Activated naive CD4-positive, alpha-beta T cell treated with anti-CD3 and anti-CD28 coated beads, Interleukin-2, amount 50 U/mL, for 72 hours (primary cell): ENCODE measurements at regions not wholly inside any gene's neighbourhood (a gene's known extent, or its start where the extent isn't known, plus 50 kb on each side); places are given as distances from the start of the nearest gene placed in this dataset.
"Not testable (repeated sequence)": the region's sequence is repeated elsewhere in the genome, so short reads cannot be mapped to it uniquely, and the experiment has no call there.

Experiments
- ATAC-seq, 2 donors: fragments of 150-1000 bp; cut with Tn5 transposase; 2 replicates each; pipeline ENCODE4 v1.10.0; 2021; ENCODE audit warnings: mild to moderate bottlenecking in 2 of 2, moderate library complexity in 2 of 2
- DNase-seq, 2 donors: peaks; one replicate each; pipeline ENCODE4 v3.0.0; 2021 to 2022; ENCODE audit warnings: low spot score in 2 of 2
- H3K27ac Mint-ChIP-seq, 2 donors: one replicate each; pipeline ENCODE4 v1.8.0; 2022; ENCODE audit warnings: mild to moderate bottlenecking in 2 of 2, mixed read lengths in 2 of 2
- H3K36me3 Mint-ChIP-seq, 2 donors: one replicate each; pipeline ENCODE4 v1.8.0; 2022; ENCODE audit warnings: mixed read lengths in 2 of 2
- H3K9me3 Mint-ChIP-seq, 2 donors: one replicate each; pipeline ENCODE4 v1.8.0; 2022; ENCODE audit warnings: mixed read lengths in 2 of 2

DNA sequence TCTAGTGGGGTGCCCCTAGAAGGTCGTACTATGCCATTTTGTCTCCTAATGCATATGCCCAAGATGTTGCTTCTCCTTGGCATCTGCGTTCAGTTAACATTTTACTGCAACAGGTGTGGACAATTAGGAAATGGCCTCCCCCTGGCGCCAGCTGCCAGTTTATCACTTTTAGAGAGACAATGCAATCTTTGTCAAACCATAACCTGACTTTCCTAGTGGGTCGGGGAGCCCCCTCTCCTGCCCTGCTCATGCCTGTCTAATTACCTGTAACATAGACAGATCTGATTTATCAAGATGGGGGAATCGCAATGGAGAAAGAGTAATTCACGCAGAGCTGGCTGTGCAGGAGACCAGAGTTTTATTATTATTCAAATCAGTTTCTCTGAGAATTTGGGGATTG, 353.7 kb upstream of the SGO1 start:
- ATAC-seq (no peak), DNase-seq (no peak)
- no peak overlapping the region for H3K27ac Mint-ChIP-seq
- H3K9me3 Mint-ChIP-seq: peaks cover 0 to 4% of the 10 kb centered on the region in 2 donors
- H3K36me3 Mint-ChIP-seq: no peaks in the 10 kb centered on the region

DNA sequence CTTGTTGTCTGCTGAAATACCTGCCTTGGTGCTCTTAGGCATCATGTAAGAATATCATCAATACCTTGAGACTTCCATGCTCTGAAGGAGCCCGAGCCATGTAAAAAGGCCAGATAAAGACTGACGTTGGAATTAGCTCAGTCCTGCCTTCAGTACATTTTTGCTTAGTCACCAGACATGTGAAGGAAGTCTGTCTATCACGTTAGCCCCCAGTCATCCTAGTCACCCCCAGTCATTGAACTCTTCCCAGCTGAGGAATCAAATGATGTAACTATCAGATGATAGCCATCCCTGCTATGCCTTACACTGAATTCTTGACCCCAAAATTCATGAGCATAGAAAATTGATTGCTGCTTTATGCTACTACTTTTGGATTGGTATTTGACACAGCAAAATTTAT, 351.2 kb upstream of the SGO1 start:
- H3K9me3 Mint-ChIP-seq: peaks cover 3 to 4% of the 10 kb centered on the region in 2 donors
- DNase-seq: no peak
- H3K27ac Mint-ChIP-seq: no peak overlapping the region
- H3K36me3 Mint-ChIP-seq: no peaks in the 10 kb centered on the region
- ATAC-seq: no peak

DNA sequence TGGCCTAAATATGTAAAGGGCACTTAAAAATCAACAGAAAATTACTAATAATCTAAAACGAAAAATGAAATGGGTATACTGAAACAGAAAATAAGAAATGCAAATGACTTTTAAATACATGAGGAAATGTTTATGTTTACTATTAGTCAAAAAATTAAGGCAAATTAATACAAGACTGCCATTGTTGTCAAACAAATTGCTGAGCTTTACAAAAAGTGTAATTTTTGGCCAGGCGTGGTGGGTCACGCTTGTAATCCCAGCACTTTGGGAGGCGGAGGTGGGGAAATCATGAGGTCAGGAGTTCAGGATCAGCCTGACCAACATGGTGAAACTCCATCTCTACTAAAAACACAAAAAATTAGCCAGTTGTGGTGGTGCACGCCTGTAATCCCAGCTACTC, 343.9 kb upstream of the SGO1 start:
- ATAC-seq: no peak
- no peaks in the 10 kb centered on the region for H3K36me3 Mint-ChIP-seq
- no peak for DNase-seq

DNA sequence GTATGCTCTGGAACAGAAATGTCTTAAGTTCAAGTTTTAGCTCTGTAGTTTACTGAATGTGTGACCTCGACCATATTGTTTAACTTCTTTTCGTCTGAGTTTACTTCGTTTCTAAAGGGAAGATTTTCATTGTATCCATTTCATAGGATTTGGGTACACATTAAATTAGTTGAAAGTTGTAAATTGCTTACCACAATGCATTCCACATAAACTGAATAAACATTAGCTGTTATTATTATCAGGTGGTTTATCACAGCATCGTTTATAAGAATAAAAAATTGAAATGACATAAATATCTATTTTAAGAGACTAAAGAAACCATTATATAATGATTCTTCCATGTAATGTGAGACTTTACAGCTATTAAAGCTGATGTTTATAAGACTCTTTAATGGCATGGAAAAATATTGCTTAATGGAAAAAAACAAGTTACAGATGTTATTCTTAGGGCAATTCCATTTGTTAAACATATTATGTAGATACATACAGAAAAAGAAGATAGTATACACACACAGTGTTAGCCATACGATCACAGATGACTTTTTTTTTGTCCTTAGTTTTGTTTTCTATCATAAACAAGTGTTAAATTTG, 342.3 kb upstream of the SGO1 start:
- Mint-ChIP-seq H3K36me3 (no peaks in the 10 kb centered on the region), H3K9me3 (peaks cover 4 to 6% of the 10 kb centered on the region in 2 donors), H3K27ac (no peak overlapping the region)
- DNase-seq (no peak), ATAC-seq (no peak)

More for the DNA sequence above, 343.9 kb upstream of the SGO1 start:
- Mint-ChIP-seq H3K27ac (peak overlapping the region in 1 of 2 donors; percentile 68), H3K9me3 (peaks cover 6 to 8% of the 10 kb centered on the region in 2 donors)

DNA sequence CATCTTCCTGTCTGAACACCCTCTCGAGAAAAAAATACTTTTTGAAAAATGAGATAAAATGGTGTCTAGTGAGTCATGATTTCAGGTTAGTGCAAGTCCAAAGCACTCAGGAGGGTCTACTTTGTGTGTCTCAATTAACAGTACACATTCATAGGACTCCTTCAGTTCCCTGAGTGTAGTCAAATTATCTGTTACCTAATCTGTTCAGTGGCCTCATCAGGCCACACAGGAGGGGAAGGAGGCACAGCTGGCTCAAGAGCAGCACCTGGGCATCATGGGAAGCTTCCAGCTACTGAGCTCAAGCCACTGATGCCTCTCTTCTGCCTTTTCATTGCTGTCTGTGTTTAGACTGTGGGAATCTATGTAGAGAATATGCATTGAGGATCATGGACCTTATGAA, 341.4 kb upstream of the SGO1 start:
- ATAC-seq (no peak), DNase-seq (no peak)
- Mint-ChIP-seq H3K9me3 (peaks cover 4 to 6% of the 10 kb centered on the region in 2 donors), H3K27ac (no peak overlapping the region), H3K36me3 (no peaks in the 10 kb centered on the region)

DNA sequence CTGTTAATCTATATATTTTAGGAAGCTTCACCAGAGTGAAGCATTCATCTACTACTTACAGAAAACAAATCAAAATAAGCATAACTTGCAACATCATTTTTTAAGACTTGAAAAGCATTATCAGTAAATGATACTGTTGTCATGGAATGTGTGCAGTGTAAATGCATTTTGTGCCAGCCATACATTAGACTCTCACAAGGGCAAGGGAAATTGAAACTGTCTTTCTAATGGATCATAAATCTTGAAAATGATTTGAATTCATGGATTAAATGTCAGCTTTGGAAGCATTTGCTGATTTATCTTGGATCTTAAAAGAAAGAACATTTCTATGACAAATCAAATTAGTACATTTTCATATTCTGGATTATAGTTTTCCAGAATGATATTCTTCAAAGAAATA, 338.3 kb upstream of the SGO1 start:
- no peaks in the 10 kb centered on the region for H3K36me3 Mint-ChIP-seq
- H3K9me3 Mint-ChIP-seq: peaks cover 6 to 13% of the 10 kb centered on the region in 2 donors
- ATAC-seq (no peak), DNase-seq (no peak)
- H3K27ac Mint-ChIP-seq: no peak overlapping the region

DNA sequence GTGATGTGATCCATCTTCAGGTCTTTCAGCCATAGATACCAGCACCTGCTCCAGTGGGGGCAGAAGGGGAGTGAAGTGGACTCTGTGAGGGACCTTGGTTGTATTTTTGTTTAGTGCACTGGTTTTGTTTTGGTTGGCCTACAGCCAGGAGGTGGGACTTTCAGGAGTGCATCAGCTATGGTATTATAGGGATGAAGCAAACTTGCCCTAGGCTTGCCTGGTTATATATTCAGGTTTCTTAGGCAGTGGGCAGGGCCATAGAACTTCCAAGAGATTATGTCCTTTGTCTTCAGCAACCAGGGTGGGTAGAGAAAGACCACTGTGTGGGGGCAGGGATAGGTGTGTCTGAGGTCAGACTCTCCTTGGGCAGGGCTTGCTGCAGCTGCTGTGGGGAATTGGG, 337.3 kb upstream of the SGO1 start:
- Mint-ChIP-seq H3K27ac (no peak overlapping the region), H3K9me3 (peaks cover 6 to 13% of the 10 kb centered on the region in 2 donors), H3K36me3 (no peaks in the 10 kb centered on the region)
- no peak for ATAC-seq
- DNase-seq: no peak

DNA sequence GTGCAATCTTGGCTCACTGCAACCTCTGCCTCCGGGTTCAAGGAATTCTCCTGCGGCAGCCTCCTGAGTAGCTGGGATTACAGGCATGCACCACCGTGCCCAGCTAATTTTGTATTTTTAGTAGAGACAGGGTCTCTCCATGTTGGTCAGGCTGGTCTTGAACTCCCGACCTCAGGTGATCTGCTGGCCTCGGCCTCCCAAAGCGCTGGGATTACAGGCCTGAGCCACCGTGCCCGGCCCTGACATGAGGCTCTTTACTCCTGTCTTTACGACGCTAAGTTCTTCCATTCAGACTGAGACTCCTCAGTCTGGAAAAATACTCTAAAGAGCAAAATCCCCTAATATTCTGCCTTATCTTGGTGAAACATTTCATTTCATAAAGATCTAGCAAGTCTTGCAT, 331.3 kb upstream of the SGO1 start:
- not testable (repeated sequence) for ATAC-seq, H3K36me3 Mint-ChIP-seq, DNase-seq, H3K27ac Mint-ChIP-seq
- peaks cover 0 to 13% of the 10 kb centered on the region in 2 donors for H3K9me3 Mint-ChIP-seq

DNA sequence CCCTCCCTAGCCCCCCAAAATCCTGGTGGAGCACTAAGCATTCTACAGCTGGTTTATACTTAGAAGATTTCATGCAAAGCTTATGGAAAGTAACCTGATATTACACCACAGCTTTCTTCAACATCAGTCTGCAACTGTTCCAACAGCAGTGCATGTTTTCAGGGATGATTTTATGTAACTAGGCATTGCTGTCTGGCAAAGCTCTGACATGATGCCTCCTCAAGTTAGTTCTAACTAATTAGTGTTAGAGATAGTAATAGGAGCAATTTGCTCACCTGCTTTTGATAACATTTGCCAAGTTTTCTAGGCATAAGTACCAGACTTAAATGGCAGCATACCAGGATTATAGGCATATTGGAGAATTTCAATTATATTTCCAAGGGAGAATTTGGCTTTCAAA, 330.3 kb upstream of the SGO1 start:
- Mint-ChIP-seq H3K36me3 (peaks cover 0 to 5% of the 10 kb centered on the region in 2 donors), H3K9me3 (peaks cover 0 to 13% of the 10 kb centered on the region in 2 donors), H3K27ac (no peak overlapping the region)
- ATAC-seq (no peak), DNase-seq (no peak)

DNA sequence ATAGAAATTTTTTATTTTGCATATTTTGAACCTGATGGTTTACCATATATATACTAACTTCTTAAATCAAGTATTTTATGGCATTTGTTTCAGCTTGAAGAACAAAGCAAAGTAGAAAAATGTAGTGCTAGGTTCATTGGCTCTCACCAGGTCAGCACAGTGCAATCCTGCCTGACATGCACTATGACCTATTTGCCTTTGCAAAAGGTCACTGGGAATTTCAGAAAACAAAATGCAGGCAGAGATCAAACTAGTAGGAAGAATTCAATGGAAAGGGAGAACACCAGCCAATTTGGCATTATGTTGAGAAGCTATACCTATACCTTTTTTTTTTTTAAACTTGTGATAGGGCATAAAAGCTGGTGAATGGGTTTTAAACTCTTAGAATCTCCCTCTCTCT, 329.8 kb upstream of the SGO1 start:
- no peak for DNase-seq
- ATAC-seq: no peak
- Mint-ChIP-seq H3K36me3 (peaks cover 0 to 5% of the 10 kb centered on the region in 2 donors), H3K9me3 (peaks cover 0 to 13% of the 10 kb centered on the region in 2 donors), H3K27ac (no peak overlapping the region)

DNA sequence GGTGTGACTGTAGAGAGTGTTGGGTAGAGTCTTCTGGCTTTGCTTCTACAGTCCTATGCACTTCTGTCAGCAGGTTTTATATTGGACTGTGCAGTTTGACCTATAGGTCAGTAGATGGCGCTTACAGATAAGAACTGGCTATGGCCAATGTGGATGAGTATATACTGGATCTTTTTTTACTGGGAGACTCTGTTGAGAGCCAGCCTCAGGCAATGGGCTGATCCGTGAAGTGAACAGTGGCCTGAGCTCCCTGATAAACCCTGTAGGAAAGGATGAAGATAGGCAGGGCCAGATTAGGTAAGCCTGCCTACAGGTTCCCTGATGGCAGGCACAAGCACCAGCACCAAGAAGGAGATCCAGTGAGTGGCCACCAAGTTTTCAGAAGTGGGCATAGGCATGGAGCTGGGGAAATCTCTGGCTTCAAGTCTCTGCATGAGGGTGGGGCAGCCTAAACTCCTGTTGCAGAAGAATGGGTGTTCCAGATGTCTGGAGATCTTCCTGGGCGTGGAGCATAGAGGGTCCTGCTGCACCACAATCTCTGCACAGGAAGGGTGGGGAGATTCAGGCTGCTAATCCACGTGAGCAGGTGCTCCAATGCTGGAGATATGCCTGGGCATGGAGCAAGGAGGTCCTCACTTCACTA, 326.0 kb upstream of the SGO1 start:
- peaks cover under 1% of the 10 kb centered on the region in 2 donors for H3K9me3 Mint-ChIP-seq
- DNase-seq (no peak), ATAC-seq (peak in 1 of 2 donors; percentile 58)
- H3K36me3 Mint-ChIP-seq: peaks cover 0 to 5% of the 10 kb centered on the region in 2 donors
- H3K27ac Mint-ChIP-seq: no peak overlapping the region

DNA sequence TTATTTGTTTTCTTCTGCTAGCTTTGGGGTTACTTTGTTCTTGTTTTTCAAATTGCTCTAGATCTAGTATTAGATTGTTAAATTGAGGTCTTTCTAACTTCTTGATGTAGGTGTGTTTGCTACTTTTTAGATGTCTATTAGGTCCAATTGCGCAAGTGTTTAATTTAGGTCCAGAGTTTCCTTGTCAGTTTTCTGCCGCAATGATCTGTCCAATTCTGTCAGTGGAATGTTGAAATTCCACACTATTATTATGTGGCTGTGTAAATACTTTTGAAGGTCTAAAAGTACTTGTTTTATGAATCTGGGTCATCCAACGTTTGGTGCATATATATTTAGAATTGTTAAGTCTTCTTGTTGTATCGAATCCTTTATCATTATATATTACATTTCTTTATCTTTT, 324.4 kb upstream of the SGO1 start:
- no peak overlapping the region for H3K27ac Mint-ChIP-seq
- H3K36me3 Mint-ChIP-seq: peaks cover 0 to 12% of the 10 kb centered on the region in 2 donors
- DNase-seq (no peak), ATAC-seq (no peak)
- peaks cover 13 to 15% of the 10 kb centered on the region in 2 donors for H3K9me3 Mint-ChIP-seq

DNA sequence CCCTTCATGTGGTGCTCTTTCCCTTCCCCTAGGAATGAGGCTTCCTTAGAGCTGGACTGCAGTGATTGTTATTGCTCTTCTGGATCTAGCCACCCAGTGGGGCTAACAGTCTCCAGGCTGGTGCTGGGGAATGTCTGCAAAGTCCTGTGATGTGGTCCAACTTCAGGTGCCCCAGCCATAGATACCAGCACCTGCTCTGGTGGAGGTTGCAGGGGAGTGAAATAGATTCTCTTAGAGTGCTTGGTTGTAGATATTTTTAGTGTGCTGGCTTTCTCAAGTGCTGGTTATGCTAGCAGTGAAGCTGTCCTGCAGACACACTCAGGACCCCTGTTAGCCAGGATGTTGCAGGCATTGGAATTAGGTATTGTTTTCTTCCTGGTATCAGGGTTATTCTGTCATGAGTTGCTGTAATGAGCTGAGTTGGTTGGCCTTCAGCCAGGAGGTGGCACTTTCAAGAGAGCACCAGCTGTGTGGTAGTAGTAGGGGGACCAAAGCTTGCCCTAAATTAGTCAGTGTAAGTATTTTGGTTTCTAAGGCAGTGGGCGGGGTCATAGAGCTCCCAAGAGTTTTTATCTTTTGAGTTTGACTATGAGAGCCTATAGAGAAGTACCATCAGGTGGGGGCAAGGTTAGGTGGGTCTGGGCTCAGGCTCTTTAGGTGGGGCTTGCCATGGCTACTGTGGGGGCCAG, 317.5 kb upstream of the SGO1 start:
- Mint-ChIP-seq H3K36me3 (peaks cover 0 to 35% of the 10 kb centered on the region in 2 donors), H3K9me3 (peaks cover 45 to 47% of the 10 kb centered on the region in 2 donors), H3K27ac (no peak overlapping the region)
- DNase-seq: no peak
- ATAC-seq: no peak

DNA sequence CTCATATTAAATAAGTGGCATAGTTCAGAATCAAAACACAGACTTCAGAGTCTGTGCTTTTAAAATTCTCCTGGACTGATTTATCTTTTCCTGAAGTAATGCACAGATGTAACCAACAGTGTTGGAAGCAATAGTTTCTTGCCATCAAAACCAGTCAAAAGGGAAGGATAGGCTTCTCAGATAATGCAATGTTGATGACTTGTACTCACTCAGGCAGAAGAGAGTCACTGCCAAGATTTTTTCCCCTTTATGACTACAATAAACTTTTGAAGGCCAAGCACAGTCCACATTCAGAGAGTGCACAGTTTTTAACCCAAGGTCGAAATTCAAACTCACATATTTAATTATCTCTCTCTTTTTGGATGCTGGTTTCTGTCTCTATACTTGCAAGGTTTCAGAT, 305.0 kb upstream of the SGO1 start:
- Mint-ChIP-seq H3K27ac (no peak overlapping the region), H3K36me3 (peaks cover 0 to 8% of the 10 kb centered on the region in 2 donors)

DNA sequence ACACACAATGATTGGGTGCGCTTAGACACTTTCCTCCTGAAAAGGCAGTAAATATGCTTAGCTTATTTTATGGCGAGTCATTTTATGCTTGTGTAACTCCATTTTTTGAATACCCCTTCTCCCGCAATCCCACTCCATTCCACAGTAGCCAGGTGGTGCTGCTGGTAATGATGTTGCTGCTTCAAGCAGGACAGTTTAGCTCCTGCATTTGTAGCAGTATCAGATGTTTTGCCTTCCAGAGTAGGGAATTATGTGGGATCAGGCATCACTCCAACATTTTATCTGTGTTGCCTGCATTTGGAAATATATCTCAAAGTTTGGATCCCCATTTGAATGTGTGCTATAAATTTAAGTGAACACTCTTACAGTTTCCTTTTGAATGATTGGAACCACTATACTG, 302.1 kb upstream of the SGO1 start:
- DNase-seq (no peak), ATAC-seq (no peak)
- Mint-ChIP-seq H3K9me3 (peaks cover 14 to 16% of the 10 kb centered on the region in 2 donors), H3K27ac (no peak overlapping the region), H3K36me3 (peaks cover 0 to 6% of the 10 kb centered on the region in 2 donors)

More for the DNA sequence above, 305.0 kb upstream of the SGO1 start:
- no peak for DNase-seq
- H3K9me3 Mint-ChIP-seq: peaks cover 0 to 5% of the 10 kb centered on the region in 2 donors
- no peak for ATAC-seq

DNA sequence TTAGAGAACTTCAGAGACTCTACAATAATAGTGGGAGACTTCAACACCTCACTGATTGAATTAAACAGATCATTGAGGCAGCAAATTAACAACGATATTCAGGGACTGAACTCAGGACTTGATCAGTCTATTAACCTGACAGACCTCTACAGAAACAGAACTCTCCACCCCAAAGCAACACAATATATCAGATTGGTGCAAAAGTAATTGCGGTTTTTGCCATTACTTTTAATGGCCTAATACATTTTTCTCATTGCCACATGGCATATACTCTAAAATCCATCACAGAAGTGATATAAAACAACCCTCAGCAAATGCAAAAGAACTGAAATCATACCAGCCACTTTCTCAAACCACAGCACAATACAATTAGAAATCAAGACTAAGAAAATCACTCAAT, 298.1 kb upstream of the SGO1 start:
- H3K27ac Mint-ChIP-seq: no peak overlapping the region
- no peak for DNase-seq
- peaks cover 0 to 15% of the 10 kb centered on the region in 2 donors for H3K36me3 Mint-ChIP-seq
- H3K9me3 Mint-ChIP-seq: peaks cover 30 to 34% of the 10 kb centered on the region in 2 donors
- no peak for ATAC-seq

DNA sequence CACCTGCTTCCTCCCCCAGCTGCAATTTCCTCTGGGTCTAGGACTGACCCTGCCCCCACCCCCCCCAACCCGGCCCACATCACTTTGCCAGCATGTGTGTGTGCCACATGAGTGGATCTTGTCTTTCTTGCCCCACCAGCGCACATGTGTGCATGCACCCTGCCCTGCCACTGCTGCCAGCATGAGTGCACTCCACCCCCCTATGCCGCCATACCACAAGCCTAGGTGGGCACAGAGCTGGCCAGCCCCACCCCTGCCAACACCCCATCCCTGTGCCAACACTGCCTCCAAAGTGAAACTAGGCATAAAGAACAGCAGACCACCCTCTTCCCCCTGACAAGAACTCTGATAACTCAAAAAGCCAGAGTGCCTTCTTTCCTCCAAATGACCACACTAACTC, 296.3 kb upstream of the SGO1 start:
- no peak for DNase-seq
- ATAC-seq: no peak
- Mint-ChIP-seq H3K36me3 (peaks cover 0 to 15% of the 10 kb centered on the region in 2 donors), H3K9me3 (peaks cover 30 to 34% of the 10 kb centered on the region in 2 donors), H3K27ac (no peak overlapping the region)
